ENCODE measurements at regions not wholly inside any gene's neighbourhood (a gene's known extent, or its start where the extent isn't known, plus 50 kb on each side); places are given as distances from the start of the nearest gene placed in this dataset.
"Not testable (repeated sequence)": the region's sequence is repeated elsewhere in the genome, so short reads cannot be mapped to it uniquely, and the experiment has no call there.

- not testable (repeated sequence) for H3K4me3 ChIP-seq (ENCODE audit: low read length); H3K9me3 ChIP-seq (replicated peaks; ENCODE audit: control insufficient read depth, low read depth, low read length); H3K4me1 ChIP-seq (ENCODE audit: control insufficient read depth, insufficient read depth, low read length); DNase-seq; H3K36me3 ChIP-seq (ENCODE audit: control insufficient read depth, insufficient read depth, low read length); H3K27me3 ChIP-seq (ENCODE audit: control insufficient read depth, insufficient read depth, low read length); H3K27ac ChIP-seq (ENCODE audit: low read length)
- no CpG with 5 or more reads among the region's 16 CpGs for WGBS (ENCODE audit: insufficient coverage)
Measured at GRCh38 chr7:27457120-27457519, 205.6 kb downstream of the HIBADH start.

- not testable (repeated sequence) for H3K36me3 ChIP-seq (ENCODE audit: control insufficient read depth, insufficient read depth, low read length); H3K27ac ChIP-seq (ENCODE audit: low read length); H3K4me3 ChIP-seq (ENCODE audit: low read length); H3K27me3 ChIP-seq (ENCODE audit: control insufficient read depth, insufficient read depth, low read length); H3K4me1 ChIP-seq (ENCODE audit: control insufficient read depth, insufficient read depth, low read length); H3K9me3 ChIP-seq (replicated peaks; ENCODE audit: control insufficient read depth, low read depth, low read length)
- WGBS (ENCODE audit: insufficient coverage): 97% methylated on average over 10 of the region's 35 CpGs
- peak; percentile 24 for DNase-seq
Measured at GRCh38 chr7:27457603-27458565, 204.8 kb downstream of the HIBADH start.

GRCh38 chr7:27459021-27459730 lies 203.5 kb downstream of the HIBADH start:
- H3K9me3 ChIP-seq (replicated peaks; ENCODE audit: control insufficient read depth, low read depth, low read length): no peaks in the 10 kb centered on the region
- no peaks in the 10 kb centered on the region for H3K4me1 ChIP-seq (ENCODE audit: control insufficient read depth, insufficient read depth, low read length)
- H3K27ac ChIP-seq (ENCODE audit: low read length): no peak overlapping the region
- no peak for DNase-seq
- H3K4me3 ChIP-seq (ENCODE audit: low read length): no peak overlapping the region
- WGBS (ENCODE audit: insufficient coverage): no CpG with 5 or more reads among the region's 4 CpGs
- H3K27me3 ChIP-seq (ENCODE audit: control insufficient read depth, insufficient read depth, low read length): peaks cover 3% of the 10 kb centered on the region
- no peaks in the 10 kb centered on the region for H3K36me3 ChIP-seq (ENCODE audit: control insufficient read depth, insufficient read depth, low read length)

- Histone ChIP-seq H3K4me1 (ENCODE audit: control insufficient read depth, insufficient read depth, low read length) (no peaks in the 10 kb centered on the region), H3K4me3 (ENCODE audit: low read length) (no peak overlapping the region), H3K27me3 (ENCODE audit: control insufficient read depth, insufficient read depth, low read length) (peaks cover 4% of the 10 kb centered on the region), H3K9me3 (replicated peaks; ENCODE audit: control insufficient read depth, low read depth, low read length) (no peaks in the 10 kb centered on the region), H3K27ac (ENCODE audit: low read length) (no peak overlapping the region), H3K36me3 (ENCODE audit: control insufficient read depth, insufficient read depth, low read length) (no peaks in the 10 kb centered on the region)
- peak; percentile 91 for DNase-seq
- WGBS (ENCODE audit: insufficient coverage): no CpG with 5 or more reads among the region's 2 CpGs
Measured at GRCh38 chr7:27459731-27460053, 203.0 kb downstream of the HIBADH start.

- Histone ChIP-seq H3K4me1 (ENCODE audit: control insufficient read depth, insufficient read depth, low read length) (no peaks in the 10 kb centered on the region), H3K4me3 (ENCODE audit: low read length) (no peak overlapping the region), H3K27me3 (ENCODE audit: control insufficient read depth, insufficient read depth, low read length) (peaks cover 16% of the 10 kb centered on the region), H3K36me3 (ENCODE audit: control insufficient read depth, insufficient read depth, low read length) (no peaks in the 10 kb centered on the region), H3K9me3 (replicated peaks; ENCODE audit: control insufficient read depth, low read depth, low read length) (no peaks in the 10 kb centered on the region), H3K27ac (ENCODE audit: low read length) (no peak overlapping the region)
- peak; percentile 41 for DNase-seq
- 83% methylated on average over 1 of the region's 8 CpGs for WGBS (ENCODE audit: insufficient coverage)
Measured at GRCh38 chr7:27462575-27463270, 200.0 kb downstream of the HIBADH start.

- peaks cover 16% of the 10 kb centered on the region for H3K27me3 ChIP-seq (ENCODE audit: control insufficient read depth, insufficient read depth, low read length)
- no peaks in the 10 kb centered on the region for H3K36me3 ChIP-seq (ENCODE audit: control insufficient read depth, insufficient read depth, low read length)
- H3K4me1 ChIP-seq (ENCODE audit: control insufficient read depth, insufficient read depth, low read length): no peaks in the 10 kb centered on the region
- no peak overlapping the region for H3K27ac ChIP-seq (ENCODE audit: low read length)
- H3K9me3 ChIP-seq (replicated peaks; ENCODE audit: control insufficient read depth, low read depth, low read length): no peaks in the 10 kb centered on the region
- H3K4me3 ChIP-seq (ENCODE audit: low read length): no peak overlapping the region
- no peak for DNase-seq
- WGBS (ENCODE audit: insufficient coverage): 48% methylated on average over 2 of the region's 2 CpGs
Measured at GRCh38 chr7:27464970-27465369, 197.7 kb downstream of the HIBADH start.

- Histone ChIP-seq H3K36me3 (ENCODE audit: control insufficient read depth, insufficient read depth, low read length) (no peaks in the 10 kb centered on the region), H3K27ac (ENCODE audit: low read length) (no peak overlapping the region), H3K4me3 (ENCODE audit: low read length) (no peak overlapping the region), H3K9me3 (replicated peaks; ENCODE audit: control insufficient read depth, low read depth, low read length) (no peaks in the 10 kb centered on the region), H3K4me1 (ENCODE audit: control insufficient read depth, insufficient read depth, low read length) (no peaks in the 10 kb centered on the region), H3K27me3 (ENCODE audit: control insufficient read depth, insufficient read depth, low read length) (peaks cover 13% of the 10 kb centered on the region)
- WGBS (ENCODE audit: insufficient coverage): 44% methylated on average over 4 of the region's 5 CpGs
- no peak for DNase-seq
Measured at GRCh38 chr7:27466703-27467102, 196.0 kb downstream of the HIBADH start.

GRCh38 chr7:27472043-27472442 lies 190.6 kb downstream of the HIBADH start:
- no peaks in the 10 kb centered on the region for H3K4me1 ChIP-seq (ENCODE audit: control insufficient read depth, insufficient read depth, low read length)
- H3K4me3 ChIP-seq (ENCODE audit: low read length): no peak overlapping the region
- no peaks in the 10 kb centered on the region for H3K36me3 ChIP-seq (ENCODE audit: control insufficient read depth, insufficient read depth, low read length)
- H3K27ac ChIP-seq (ENCODE audit: low read length): no peak overlapping the region
- peak; percentile 37 for DNase-seq
- H3K27me3 ChIP-seq (ENCODE audit: control insufficient read depth, insufficient read depth, low read length): peaks cover 4% of the 10 kb centered on the region
- 30% methylated on average over 2 of the region's 4 CpGs for WGBS (ENCODE audit: insufficient coverage)
- H3K9me3 ChIP-seq (replicated peaks; ENCODE audit: control insufficient read depth, low read depth, low read length): no peaks in the 10 kb centered on the region

All from muscle of leg (tissue), 3 donors.